Thyroid gland (tissue), 4 donors: ENCODE measurements at regions not wholly inside any gene's neighbourhood (a gene's known extent, or its start where the extent isn't known, plus 50 kb on each side); places are given as distances from the start of the nearest gene placed in this dataset.

Experiments
- POLR2A ChIP-seq, 2 donors: fragments of 450-650 bp; IDR thresholded peaks; one replicate each; pipeline ENCODE4 v1.6.1; 2017; ENCODE audit warnings: antibody characterized with exemption in 2 of 2, mild to moderate bottlenecking in 2 of 2, moderate library complexity in 1 of 2
- TF ChIP-seq, protein P1 (sequence below), 6 experiments: fragments of 200-600 bp in 3 of 6; fragments of 450-650 bp in 3 of 6; sonication (generic) in 3 of 6; IDR thresholded peaks; one replicate each; pipeline ENCODE4 v1.5.1; 2016 to 2019; ENCODE audit warnings: antibody characterized with exemption in 6 of 6, mild to moderate bottlenecking in 2 of 6, inconsistent platforms in 1 of 6, moderate library complexity in 1 of 6

DNA sequence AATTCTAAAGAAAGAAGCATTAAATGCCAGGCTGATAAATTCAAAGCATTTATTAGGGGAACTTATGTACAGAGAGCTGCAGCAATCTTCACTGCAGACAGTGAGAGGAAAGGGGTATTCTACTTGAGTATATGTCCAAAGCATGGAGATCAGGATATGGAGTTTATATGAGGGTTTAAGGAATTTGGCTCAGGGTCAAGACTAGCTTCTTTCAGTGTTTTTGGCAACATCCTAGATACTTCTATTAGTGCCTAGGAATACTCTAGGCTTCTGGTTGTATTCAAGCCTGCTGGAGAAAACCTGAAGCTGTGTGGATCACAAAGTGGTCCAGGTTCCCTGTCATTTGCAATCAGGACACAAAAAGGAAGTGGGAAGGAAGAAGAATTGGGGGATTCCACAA lies 194.6 kb downstream of the CETN3 start:
- TF ChIP-seq, protein P1, sequence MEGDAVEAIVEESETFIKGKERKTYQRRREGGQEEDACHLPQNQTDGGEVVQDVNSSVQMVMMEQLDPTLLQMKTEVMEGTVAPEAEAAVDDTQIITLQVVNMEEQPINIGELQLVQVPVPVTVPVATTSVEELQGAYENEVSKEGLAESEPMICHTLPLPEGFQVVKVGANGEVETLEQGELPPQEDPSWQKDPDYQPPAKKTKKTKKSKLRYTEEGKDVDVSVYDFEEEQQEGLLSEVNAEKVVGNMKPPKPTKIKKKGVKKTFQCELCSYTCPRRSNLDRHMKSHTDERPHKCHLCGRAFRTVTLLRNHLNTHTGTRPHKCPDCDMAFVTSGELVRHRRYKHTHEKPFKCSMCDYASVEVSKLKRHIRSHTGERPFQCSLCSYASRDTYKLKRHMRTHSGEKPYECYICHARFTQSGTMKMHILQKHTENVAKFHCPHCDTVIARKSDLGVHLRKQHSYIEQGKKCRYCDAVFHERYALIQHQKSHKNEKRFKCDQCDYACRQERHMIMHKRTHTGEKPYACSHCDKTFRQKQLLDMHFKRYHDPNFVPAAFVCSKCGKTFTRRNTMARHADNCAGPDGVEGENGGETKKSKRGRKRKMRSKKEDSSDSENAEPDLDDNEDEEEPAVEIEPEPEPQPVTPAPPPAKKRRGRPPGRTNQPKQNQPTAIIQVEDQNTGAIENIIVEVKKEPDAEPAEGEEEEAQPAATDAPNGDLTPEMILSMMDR (IDR thresholded peaks at IDR 0.05) = no peak
- no peak for TF ChIP-seq POLR2A (IDR thresholded peaks at IDR 0.05)
